Motor neuron (in vitro differentiated cells): ENCODE measurements at regions not wholly inside any gene's neighbourhood (a gene's known extent, or its start where the extent isn't known, plus 50 kb on each side); places are given as distances from the start of the nearest gene placed in this dataset.

Experiments
- ATAC-seq, 8 experiments: fragments of 200-7000 bp; cut with Tn5 transposase; replicated peaks in 6 of 8; 2 replicates each; pipeline ENCODE4 v1.8.0; 2021; ENCODE audit warnings: mild to moderate bottlenecking in 8 of 8, moderate library complexity in 8 of 8
- H3K27ac ChIP-seq, 2 donors: fragments of 250-450 bp; sonication (Bioruptor Pico); 2 replicates each; pipeline ENCODE4 v1.9.0; 2021; ENCODE audit warnings: antibody characterized with exemption in 2 of 2, mild to moderate bottlenecking in 2 of 2, moderate library complexity in 1 of 2
- H3K4me1 ChIP-seq, 2 donors: fragments of 250-450 bp; sonication (Bioruptor Pico); replicated peaks in 1 of 2; 2 replicates each; pipeline ENCODE4 v1.6.1; 2021; ENCODE audit warnings: antibody characterized with exemption in 2 of 2, mild to moderate bottlenecking in 2 of 2, moderate library complexity in 1 of 2
- H3K4me3 ChIP-seq, 5 donors: fragments of 250-450 bp; sonication (Bioruptor Pico); 2 replicates each; pipeline ENCODE4 v1.9.0; 2021; ENCODE audit warnings: antibody characterized with exemption in 5 of 5, mild to moderate bottlenecking in 5 of 5, moderate library complexity in 4 of 5
- WGBS, 10 experiments: fragments of 450-650 bp; shearing (Covaris generic); methylation state at CpG; one replicate each; pipeline ENCODE4 v1.0.0; 2022; 5-methylcytosine and 5-hydroxymethylcytosine counted together
- in situ Hi-C, 9 experiments: fragments of 400-800 bp; cut with MboI; loops; one replicate each; pipeline ENCODE4 v1.15.0; 2021; ENCODE audit warnings: low sequenced_read_pairs in 9 of 9, low pct_unique_long_range_greater_than_20kb in 2 of 9; ENCODE audit not compliant: unreplicated experiment in 9 of 9

GRCh38 chr2:144213797-144214196 lies 306.1 kb downstream of the ZEB2 start:
- in situ Hi-C loops = no loop called here
- WGBS, 10 experiments = 89 to 100% (median 100%) methylated on average over 1 to 2 of the region's 2 CpGs
- no peak for ATAC-seq
- Histone ChIP-seq H3K4me1 (no peaks in the 10 kb centered on the region), H3K4me3 (no peak overlapping the region), H3K27ac (no peak overlapping the region)

- no peak for ATAC-seq
- H3K4me3 ChIP-seq = no peak overlapping the region
- H3K27ac ChIP-seq = no peak overlapping the region
- H3K4me1 ChIP-seq = no peaks in the 10 kb centered on the region
- 97 to 100% (median 100%) methylated on average over 1 to 4 of the region's 4 CpGs; no CpG with 5 or more reads in 3 of the 10 experiments for WGBS, 10 experiments
- in situ Hi-C loops = no loop called here
Measured at GRCh38 chr2:144211826-144212225, 308.1 kb downstream of the ZEB2 start.

- Histone ChIP-seq H3K4me3 (no peak overlapping the region), H3K4me1 (no peaks in the 10 kb centered on the region), H3K27ac (no peak overlapping the region)
- 83 to 100% (median 94%) methylated on average over 1 to 4 of the region's 4 CpGs for WGBS, 10 experiments
- ATAC-seq = no peak
- in situ Hi-C loops = no loop called here
Measured at GRCh38 chr2:144211065-144211464, 308.9 kb downstream of the ZEB2 start.

GRCh38 chr2:144210076-144210475 lies 309.8 kb downstream of the ZEB2 start:
- no peak overlapping the region for H3K27ac ChIP-seq
- WGBS, 10 experiments = 50 to 100% (median 100%) methylated on average over 1 to 2 of the region's 2 CpGs; no CpG with 5 or more reads in 3 of the 10 experiments
- H3K4me3 ChIP-seq = no peak overlapping the region
- in situ Hi-C loops = no loop called here
- no peaks in the 10 kb centered on the region for H3K4me1 ChIP-seq
- ATAC-seq = no peak

- WGBS, 10 experiments = 75 to 100% (median 93%) methylated on average over 1 to 2 of the region's 2 CpGs
- Histone ChIP-seq H3K27ac (no peak overlapping the region), H3K4me3 (no peak overlapping the region), H3K4me1 (no peaks in the 10 kb centered on the region)
- no peak for ATAC-seq
- in situ Hi-C loops = no loop called here
Measured at GRCh38 chr2:144208924-144209323, 311.0 kb downstream of the ZEB2 start.

GRCh38 chr2:144206019-144206418 lies 313.9 kb downstream of the ZEB2 start:
- Histone ChIP-seq H3K4me3 (no peak overlapping the region), H3K4me1 (peaks cover 0 to 5% of the 10 kb centered on the region in 2 donors), H3K27ac (no peak overlapping the region)
- ATAC-seq = no peak
- in situ Hi-C loops = no loop called here
- WGBS, 10 experiments = 75 to 100% (median 88%) methylated on average over 1 to 2 of the region's 2 CpGs; no CpG with 5 or more reads in 1 of the 10 experiments

GRCh38 chr2:144201868-144202468 lies 318.0 kb downstream of the ZEB2 start:
- Histone ChIP-seq H3K27ac (no peak overlapping the region), H3K4me1 (peaks cover 0 to 5% of the 10 kb centered on the region in 2 donors), H3K4me3 (no peak overlapping the region)
- in situ Hi-C loops = no loop called here
- 83 to 100% (median 100%) methylated on average over 1 of the region's 1 CpG; no CpG with 5 or more reads in 1 of the 10 experiments for WGBS, 10 experiments
- no peak for ATAC-seq

- Histone ChIP-seq H3K4me1 (peaks cover 0 to 5% of the 10 kb centered on the region in 2 donors), H3K4me3 (no peak overlapping the region), H3K27ac (no peak overlapping the region)
- 78 to 100% (median 95%) methylated on average over 2 to 6 of the region's 6 CpGs for WGBS, 10 experiments
- ATAC-seq = no peak
- in situ Hi-C loops = no loop called here
Measured at GRCh38 chr2:144201126-144201525, 318.8 kb downstream of the ZEB2 start.

GRCh38 chr2:144198116-144198515 lies 321.8 kb downstream of the ZEB2 start:
- WGBS, 10 experiments = 40 to 100% (median 79%) methylated on average over 1 to 3 of the region's 3 CpGs
- peak in 2 of 8 experiments; percentile 38 to 60 for ATAC-seq
- Histone ChIP-seq H3K4me3 (no peak overlapping the region), H3K27ac (no peak overlapping the region), H3K4me1 (peaks cover 0 to 3% of the 10 kb centered on the region in 2 donors)
- in situ Hi-C loops = no loop called here

- in situ Hi-C loops = no loop called here
- Histone ChIP-seq H3K27ac (no peak overlapping the region), H3K4me3 (no peak overlapping the region), H3K4me1 (no peaks in the 10 kb centered on the region)
- peak in 3 of 8 experiments; percentile 33 to 37 (median 36) for ATAC-seq
- WGBS, 10 experiments = 5 to 100% (median 94%) methylated on average over 3 to 5 of the region's 5 CpGs
Measured at GRCh38 chr2:144194326-144195071, 325.4 kb downstream of the ZEB2 start.

- WGBS, 10 experiments = 79 to 100% (median 92%) methylated on average over 3 to 4 of the region's 4 CpGs
- no peak overlapping the region for H3K27ac ChIP-seq
- H3K4me3 ChIP-seq = no peak overlapping the region
- H3K4me1 ChIP-seq = no peaks in the 10 kb centered on the region
- ATAC-seq = no peak
- in situ Hi-C loops = no loop called here
Measured at GRCh38 chr2:144190908-144191605, 328.9 kb downstream of the ZEB2 start.

GRCh38 chr2:144183727-144184126 lies 336.2 kb downstream of the ZEB2 start:
- peak in 2 of 8 experiments; percentile 97 to 99 for ATAC-seq
- no peak overlapping the region for H3K27ac ChIP-seq
- no peak overlapping the region for H3K4me3 ChIP-seq
- H3K4me1 ChIP-seq = no peaks in the 10 kb centered on the region
- WGBS, 10 experiments = 30 to 100% (median 92%) methylated on average over 1 to 9 of the region's 9 CpGs; no CpG with 5 or more reads in 2 of the 10 experiments
- in situ Hi-C loops = no loop called here

- no peak for ATAC-seq
Measured at GRCh38 chr2:144181001-144181400, 338.9 kb downstream of the ZEB2 start.

More at GRCh38 chr2:144181001-144181400, 338.9 kb downstream of the ZEB2 start:
- in situ Hi-C loops = no loop called here
- H3K4me3 ChIP-seq = no peak overlapping the region
- H3K4me1 ChIP-seq = no peaks in the 10 kb centered on the region
- 0 to 100% (median 85%) methylated on average over 1 of the region's 1 CpG; no CpG with 5 or more reads in 2 of the 10 experiments for WGBS, 10 experiments
- no peak overlapping the region for H3K27ac ChIP-seq
